DMS 273 (cell line): ENCODE measurements at regions not wholly inside any gene's neighbourhood (a gene's known extent, or its start where the extent isn't known, plus 50 kb on each side); places are given as distances from the start of the nearest gene placed in this dataset.
A peak's percentile ranks its signal among the peaks of the same experiment; 100 is the strongest.

ENCODE experiments used
- DNase-seq: peaks from one replicate; lab custom pipeline; 2025; ENCODE audit not compliant: unreplicated experiment; lab: John Stamatoyannopoulos, UW

- DNase-seq = no peak
Measured at GRCh38 chr17:56648321-56648720, 54.8 kb downstream of the NOG start.

GRCh38 chr17:56648806-56649205 lies 55.3 kb downstream of the NOG start:
- no peak for DNase-seq

- no peak for DNase-seq
Measured at GRCh38 chr17:56652628-56653027, 59.1 kb downstream of the NOG start.

- DNase-seq = peak; percentile 86
Measured at GRCh38 chr17:56653877-56654276, 60.4 kb downstream of the NOG start.

- DNase-seq = no peak
Measured at GRCh38 chr17:56656701-56657327, 63.3 kb downstream of the NOG start.

GRCh38 chr17:56658648-56659047 lies 65.1 kb downstream of the NOG start:
- no peak for DNase-seq

GRCh38 chr17:56659622-56660021 lies 66.1 kb downstream of the NOG start:
- DNase-seq = no peak

- peak; percentile 9 for DNase-seq
Measured at GRCh38 chr17:56661906-56662305, 68.4 kb downstream of the NOG start.

GRCh38 chr17:56665864-56666263 lies 72.4 kb downstream of the NOG start:
- DNase-seq = peak; percentile 94

GRCh38 chr17:56667925-56668458 lies 74.5 kb downstream of the NOG start:
- DNase-seq = no peak

- no peak for DNase-seq
Measured at GRCh38 chr17:56672195-56672594, 78.7 kb downstream of the NOG start.

GRCh38 chr17:56674401-56674925 lies 81.0 kb downstream of the NOG start:
- no peak for DNase-seq

GRCh38 chr17:56675876-56676660 lies 82.6 kb downstream of the NOG start:
- DNase-seq = no peak

GRCh38 chr17:56676810-56677209 lies 83.3 kb downstream of the NOG start:
- DNase-seq = peak; percentile 15

- peak; percentile 88 for DNase-seq
Measured at GRCh38 chr17:56678249-56679114, 85.0 kb downstream of the NOG start.

GRCh38 chr17:56679115-56679776 lies 85.7 kb downstream of the NOG start:
- DNase-seq = peak; percentile 84

GRCh38 chr17:56679777-56680422 lies 86.4 kb downstream of the NOG start:
- no peak for DNase-seq

- DNase-seq = no peak
Measured at GRCh38 chr17:56680676-56681075, 87.2 kb downstream of the NOG start.

GRCh38 chr17:56681561-56682266 lies 88.2 kb downstream of the NOG start:
- no peak for DNase-seq

- DNase-seq = no peak
Measured at GRCh38 chr17:56688151-56688550, 94.7 kb downstream of the NOG start.
